Kidney (tissue), 13 donors: ENCODE measurements at regions not wholly inside any gene's neighbourhood (a gene's known extent, or its start where the extent isn't known, plus 50 kb on each side); places are given as distances from the start of the nearest gene placed in this dataset.

Experiments used
- DNase-seq, 5 donors: peaks; one replicate each; pipeline ENCODE4 v3.0.0-alpha.2; 2013 to 2020
- FAIRE-seq: peaks from 2 replicates; lab custom pipeline; 2012; peaks lifted over from hg19 to GRCh38; lab: Jason Lieb, UNC
- H3K27ac ChIP-seq, 2 donors: one replicate each; pipeline ENCODE4 v1.7.0; 2013; ENCODE audit warnings: low read depth in 2 of 2, low read length in 2 of 2, inconsistent platforms in 1 of 2
- H3K27me3 ChIP-seq: one replicate; pipeline ENCODE4 v1.7.1; 2013; ENCODE audit warnings: low read length, inconsistent platforms; ENCODE audit not compliant: control insufficient read depth, insufficient read depth
- H3K36me3 ChIP-seq, 3 donors: one replicate each; pipeline versions ENCODE4 v1.7.0 to v1.7.1; 2013; ENCODE audit warnings: low read length in 3 of 3, control low read depth in 1 of 3, inconsistent platforms in 1 of 3; ENCODE audit not compliant: insufficient read depth in 3 of 3, control insufficient read depth in 2 of 3
- H3K4me1 ChIP-seq, 3 donors: one replicate each; pipeline versions ENCODE4 v1.7.0 to v1.7.1; 2013; ENCODE audit warnings: low read length in 3 of 3, inconsistent platforms in 1 of 3, low read depth in 1 of 3; ENCODE audit not compliant: control insufficient read depth in 2 of 3, insufficient read depth in 2 of 3
- H3K4me3 ChIP-seq, 3 donors: one replicate each; pipeline versions ENCODE4 v1.7.0 to v1.8.1; 2013; ENCODE audit warnings: low read length in 3 of 3, control low read depth in 1 of 3, inconsistent platforms in 1 of 3
- H3K9ac ChIP-seq, 3 donors: one replicate each; pipeline versions ENCODE4 v1.7.0 to v1.7.1; 2013; ENCODE audit warnings: low read length in 3 of 3, control low read depth in 1 of 3, inconsistent platforms in 1 of 3
- H3K9me3 ChIP-seq, 3 donors: one replicate each; pipeline versions ENCODE4 v1.7.0 to v1.7.1; 2013; ENCODE audit warnings: low read length in 3 of 3, control low read depth in 1 of 3, inconsistent platforms in 1 of 3; ENCODE audit not compliant: control insufficient read depth in 2 of 3, insufficient read depth in 1 of 3
- CTCF ChIP-seq: IDR thresholded peaks from 3 replicates; pipeline ENCODE4 v1.5.1; 2012; ENCODE audit warnings: mild to moderate bottlenecking, moderate library complexity, borderline replicate concordance; ENCODE audit not compliant: insufficient read depth; ENCODE audit errors: extremely low read depth
- intact Hi-C: fragments of 100-400 bp; cut with DNase I; formaldehyde crosslinking; loops from one replicate; pipeline ENCODE4 v1.11.1; 2022
- donor health status: control.
- donor health status: control.
- donor health status: control.
- donor health status: control.
- donor health status: control.
- donor health status: DM: yes; HTN: yes; CAD: no.
- donor health status: Normal renal cell carcinoma (clear cell type).

- Histone ChIP-seq H3K9me3 (peaks cover 0 to 22% (median 0%) of the 10 kb centered on the region in 3 donors), H3K4me3 (no peak overlapping the region), H3K9ac (no peak overlapping the region), H3K4me1 (no peaks in the 10 kb centered on the region), H3K36me3 (no peaks in the 10 kb centered on the region), H3K27ac (no peak overlapping the region), H3K27me3 (no peaks in the 10 kb centered on the region)
- DNase-seq (no peak), FAIRE-seq (peak; percentile 33)
- TF ChIP-seq CTCF = no peak
- intact Hi-C loops = no loop called here
These were observed 62.7 kb downstream of the CAMK2N1 start for GRCh38 chr1:20423169-20423795.

GRCh38 chr1:20421441-20421840 lies 64.6 kb downstream of the CAMK2N1 start:
- H3K9me3 ChIP-seq = peaks cover 0 to 22% (median 0%) of the 10 kb centered on the region in 3 donors
- H3K9ac ChIP-seq = no peak overlapping the region
- no peaks in the 10 kb centered on the region for H3K4me1 ChIP-seq
- no peaks in the 10 kb centered on the region for H3K27me3 ChIP-seq
- intact Hi-C loops = no loop called here
- no peaks in the 10 kb centered on the region for H3K36me3 ChIP-seq
- no peak overlapping the region for H3K4me3 ChIP-seq
- DNase-seq = no peak
- H3K27ac ChIP-seq = no peak overlapping the region
- FAIRE-seq = no peak
- TF ChIP-seq CTCF = no peak

GRCh38 chr1:20417581-20417980 lies 68.4 kb downstream of the CAMK2N1 start:
- intact Hi-C loops = no loop called here

More at GRCh38 chr1:20417581-20417980, 68.4 kb downstream of the CAMK2N1 start:
- no peak overlapping the region for H3K27ac ChIP-seq
- FAIRE-seq (no peak), DNase-seq (no peak)
- no peaks in the 10 kb centered on the region for H3K36me3 ChIP-seq
- H3K4me1 ChIP-seq = no peaks in the 10 kb centered on the region
- H3K4me3 ChIP-seq = no peak overlapping the region
- no peaks in the 10 kb centered on the region for H3K27me3 ChIP-seq
- no peak overlapping the region for H3K9ac ChIP-seq
- no peak for TF ChIP-seq CTCF
- H3K9me3 ChIP-seq = peaks cover 0 to 1% (median 0%) of the 10 kb centered on the region in 3 donors
